ENCODE measurements at regions not wholly inside any gene's neighbourhood (a gene's known extent, or its start where the extent isn't known, plus 50 kb on each side); places are given as distances from the start of the nearest gene placed in this dataset.

DNA sequence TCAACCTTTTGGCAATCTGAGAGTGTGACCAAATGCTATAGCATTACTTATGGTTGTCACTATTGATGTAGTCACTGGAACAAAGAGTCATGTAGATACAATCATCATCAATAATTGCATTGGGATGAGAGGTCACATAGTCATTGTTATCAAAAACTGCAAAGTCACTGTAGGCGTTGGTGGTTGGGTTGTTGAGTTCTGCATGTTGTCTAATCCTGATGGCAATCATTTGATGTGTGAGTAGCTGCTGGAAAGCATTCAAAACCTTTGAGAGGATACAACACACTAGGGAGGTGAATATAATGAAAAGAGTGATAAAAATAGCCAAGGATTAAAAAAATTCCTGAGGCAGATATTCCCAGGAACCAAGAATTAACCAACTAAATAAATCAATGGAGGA lies 214.7 kb upstream of the SYT10 start:
- TF ChIP-seq, protein P1, sequence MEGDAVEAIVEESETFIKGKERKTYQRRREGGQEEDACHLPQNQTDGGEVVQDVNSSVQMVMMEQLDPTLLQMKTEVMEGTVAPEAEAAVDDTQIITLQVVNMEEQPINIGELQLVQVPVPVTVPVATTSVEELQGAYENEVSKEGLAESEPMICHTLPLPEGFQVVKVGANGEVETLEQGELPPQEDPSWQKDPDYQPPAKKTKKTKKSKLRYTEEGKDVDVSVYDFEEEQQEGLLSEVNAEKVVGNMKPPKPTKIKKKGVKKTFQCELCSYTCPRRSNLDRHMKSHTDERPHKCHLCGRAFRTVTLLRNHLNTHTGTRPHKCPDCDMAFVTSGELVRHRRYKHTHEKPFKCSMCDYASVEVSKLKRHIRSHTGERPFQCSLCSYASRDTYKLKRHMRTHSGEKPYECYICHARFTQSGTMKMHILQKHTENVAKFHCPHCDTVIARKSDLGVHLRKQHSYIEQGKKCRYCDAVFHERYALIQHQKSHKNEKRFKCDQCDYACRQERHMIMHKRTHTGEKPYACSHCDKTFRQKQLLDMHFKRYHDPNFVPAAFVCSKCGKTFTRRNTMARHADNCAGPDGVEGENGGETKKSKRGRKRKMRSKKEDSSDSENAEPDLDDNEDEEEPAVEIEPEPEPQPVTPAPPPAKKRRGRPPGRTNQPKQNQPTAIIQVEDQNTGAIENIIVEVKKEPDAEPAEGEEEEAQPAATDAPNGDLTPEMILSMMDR (conservative IDR thresholded peaks at IDR 0.05), result no peak
- no peak overlapping the region for H3K9ac ChIP-seq (ENCODE audit: extremely low read depth, insufficient read length, low read length)
- Mint-ChIP-seq H3K27me3 (ENCODE audit: low read depth) (no peaks in the 10 kb centered on the region), H3K36me3 (ENCODE audit: insufficient read depth in 1 of 3, low read depth in 3 of 3) (peaks cover 22 to 41% (median 28%) of the 10 kb centered on the region in 3 experiments), H3K4me3 (no peak overlapping the region), H3K9me3 (peaks cover 36% of the 10 kb centered on the region in 2 experiments), H3K27ac (no peak overlapping the region; a peak in 1 of 7 replicates), H3K4me1 (peaks cover 9 to 21% of the 10 kb centered on the region in 2 experiments)
- H2AK5ac ChIP-seq (ENCODE audit: insufficient read length, low read length), result no peak overlapping the region
- no peak overlapping the region for H3K4ac ChIP-seq (ENCODE audit: low read depth, low read length)
- no peak overlapping the region for H4K5ac ChIP-seq (ENCODE audit: insufficient read length, low read depth, low read length)
- H3K27ac ChIP-seq (ENCODE audit: insufficient read length, low read depth, low read length), result no peak overlapping the region
- WGBS (ENCODE audit: extremely low coverage, insufficient read length, low lambda C conversion rate), result no CpG with 5 or more reads among the region's 1 CpG
- no peak overlapping the region for H2BK120ac ChIP-seq (ENCODE audit: low read depth, low read length, poor library complexity, severe bottlenecking)
- no peak overlapping the region for H3K56ac ChIP-seq (ENCODE audit: insufficient read length, low read depth, low read length)
- no peak overlapping the region for H2BK12ac ChIP-seq (ENCODE audit: insufficient read length, low read depth, low read length)
- H2BK15ac ChIP-seq (ENCODE audit: low read depth, low read length), result no peak overlapping the region
- no peak overlapping the region for H3T11ph ChIP-seq (ENCODE audit: low read length)
- no peak overlapping the region for H3K23ac ChIP-seq (ENCODE audit: insufficient read length, low read depth, low read length)
- no peak overlapping the region for H2BK5ac ChIP-seq (ENCODE audit: insufficient read length, low read length)
- no peak overlapping the region for H3K18ac ChIP-seq (ENCODE audit: insufficient read length, low read depth, low read length)
- no peak overlapping the region for H2BK20ac ChIP-seq (ENCODE audit: low read depth, low read length, poor library complexity, severe bottlenecking)
- no peak overlapping the region for H2AFZ ChIP-seq (ENCODE audit: low read length)
- peaks cover 21% of the 10 kb centered on the region for H3K9me3 ChIP-seq (ENCODE audit: control insufficient read depth, low read depth, low read length)
- no peaks in the 10 kb centered on the region for H3K23me2 ChIP-seq (ENCODE audit: insufficient read length, low read depth, low read length, poor library complexity, severe bottlenecking)
- H4K8ac ChIP-seq (replicated peaks; ENCODE audit: insufficient read length, low read depth, low read length), result no peak overlapping the region
- H3K27me3 ChIP-seq (ENCODE audit: insufficient read depth, low read length), result no peaks in the 10 kb centered on the region
- H3K4me1 ChIP-seq (ENCODE audit: insufficient read depth, low read length), result peaks cover under 1% of the 10 kb centered on the region; the same call in 1 of the 2 replicates
- H3K14ac ChIP-seq (ENCODE audit: insufficient read depth, low read length), result no peak overlapping the region
- H3K79me1 ChIP-seq (ENCODE audit: insufficient read depth, low read depth, low read length, poor library complexity, severe bottlenecking), result no peaks in the 10 kb centered on the region
- no peak overlapping the region for H4K91ac ChIP-seq (ENCODE audit: insufficient read length, low read depth, low read length)
- H4K20me1 ChIP-seq (ENCODE audit: control insufficient read depth, insufficient read depth, insufficient read length), result no peaks in the 10 kb centered on the region
- no peaks in the 10 kb centered on the region for H3K79me2 ChIP-seq (ENCODE audit: insufficient read depth, low read length)
- H3K4me2 ChIP-seq (ENCODE audit: insufficient read depth, insufficient read length, low read length), result no peak overlapping the region
- no peak for DNase-seq

Measured in H9 (cell line).